ENCODE measurements at regions not wholly inside any gene's neighbourhood (a gene's known extent, or its start where the extent isn't known, plus 50 kb on each side); places are given as distances from the start of the nearest gene placed in this dataset.

DNA sequence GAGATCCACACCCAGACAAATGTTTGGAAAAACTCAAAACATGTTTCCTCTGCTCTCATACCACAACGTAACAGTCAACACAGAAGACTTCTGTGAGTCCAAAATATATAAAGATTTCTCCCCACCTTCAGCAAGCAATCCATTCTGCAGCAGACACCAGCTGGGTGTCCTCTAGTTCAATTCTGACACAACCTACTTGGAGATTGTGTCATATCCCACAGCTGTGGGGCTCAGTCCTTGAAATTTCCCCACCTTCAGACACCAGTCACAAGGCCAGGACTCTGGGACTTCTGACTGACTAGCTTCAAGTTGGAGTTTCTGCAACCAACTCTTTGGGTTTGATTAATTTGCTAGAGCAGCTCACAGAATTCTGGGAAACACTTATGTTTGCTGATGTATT is 244.8 kb upstream of the CDYL start:
- H3K27me3 ChIP-seq, result no peaks in the 10 kb centered on the region
- no peak for DNase-seq (ENCODE audit: low spot score)
- TF ChIP-seq, protein P1, sequence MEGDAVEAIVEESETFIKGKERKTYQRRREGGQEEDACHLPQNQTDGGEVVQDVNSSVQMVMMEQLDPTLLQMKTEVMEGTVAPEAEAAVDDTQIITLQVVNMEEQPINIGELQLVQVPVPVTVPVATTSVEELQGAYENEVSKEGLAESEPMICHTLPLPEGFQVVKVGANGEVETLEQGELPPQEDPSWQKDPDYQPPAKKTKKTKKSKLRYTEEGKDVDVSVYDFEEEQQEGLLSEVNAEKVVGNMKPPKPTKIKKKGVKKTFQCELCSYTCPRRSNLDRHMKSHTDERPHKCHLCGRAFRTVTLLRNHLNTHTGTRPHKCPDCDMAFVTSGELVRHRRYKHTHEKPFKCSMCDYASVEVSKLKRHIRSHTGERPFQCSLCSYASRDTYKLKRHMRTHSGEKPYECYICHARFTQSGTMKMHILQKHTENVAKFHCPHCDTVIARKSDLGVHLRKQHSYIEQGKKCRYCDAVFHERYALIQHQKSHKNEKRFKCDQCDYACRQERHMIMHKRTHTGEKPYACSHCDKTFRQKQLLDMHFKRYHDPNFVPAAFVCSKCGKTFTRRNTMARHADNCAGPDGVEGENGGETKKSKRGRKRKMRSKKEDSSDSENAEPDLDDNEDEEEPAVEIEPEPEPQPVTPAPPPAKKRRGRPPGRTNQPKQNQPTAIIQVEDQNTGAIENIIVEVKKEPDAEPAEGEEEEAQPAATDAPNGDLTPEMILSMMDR (IDR thresholded peaks at IDR 0.05), result no peak

DNA sequence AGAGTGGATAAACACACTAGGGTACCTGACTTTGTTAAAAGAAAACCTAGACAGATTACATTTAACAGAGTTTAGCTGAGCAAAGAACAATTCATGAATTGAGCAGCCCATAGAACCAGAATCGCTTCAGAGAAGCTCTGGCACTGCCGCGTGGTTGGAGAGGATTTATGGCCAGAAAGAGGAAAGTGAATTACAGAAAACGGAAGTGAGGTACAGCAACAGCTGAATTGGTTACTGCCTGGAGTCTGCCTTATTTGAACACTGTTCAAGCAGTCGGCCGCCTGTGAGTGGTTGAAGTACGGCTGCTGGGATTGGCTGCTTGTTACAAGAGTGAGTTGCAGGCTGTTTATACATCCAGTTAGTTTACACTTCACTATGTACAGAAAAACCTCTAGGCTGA is 253.8 kb upstream of the CDYL start:
- no peak overlapping the region for H3K27ac ChIP-seq
- no peaks in the 10 kb centered on the region for H3K9me3 ChIP-seq
- H3K4me3 ChIP-seq, result no peak overlapping the region
- DNase-seq (ENCODE audit: low spot score), result no peak
- no peaks in the 10 kb centered on the region for H3K27me3 ChIP-seq
- H3K4me1 ChIP-seq, result no peaks in the 10 kb centered on the region
- TF ChIP-seq, protein P1 (IDR thresholded peaks at IDR 0.05), result no peak
- no peaks in the 10 kb centered on the region for H3K36me3 ChIP-seq

More for the DNA sequence above, 244.8 kb upstream of the CDYL start:
- Histone ChIP-seq H3K4me3 (no peak overlapping the region), H3K4me1 (no peaks in the 10 kb centered on the region), H3K9me3 (peaks cover 0 to 14% of the 10 kb centered on the region in 2 donors), H3K27ac (no peak overlapping the region), H3K36me3 (no peaks in the 10 kb centered on the region)

DNA sequence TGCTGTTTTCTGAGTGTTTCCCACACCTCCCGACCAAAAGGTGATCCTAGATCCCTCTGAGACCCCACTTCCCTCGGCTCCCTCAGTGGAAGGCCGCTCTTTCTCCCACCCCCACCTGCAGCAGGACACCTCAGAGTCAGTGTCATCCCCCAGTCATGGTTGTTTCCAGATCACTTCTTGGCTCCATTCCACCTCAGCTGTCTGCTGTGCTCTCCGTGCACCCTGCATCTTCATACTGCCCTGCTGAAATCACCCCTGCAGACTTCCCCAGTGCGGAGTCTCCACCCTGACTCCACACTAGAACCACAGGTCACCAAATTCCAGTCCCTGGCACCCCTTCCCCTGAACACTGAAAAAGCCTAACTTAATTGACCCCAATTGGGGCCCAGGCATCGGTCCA is 255.1 kb upstream of the CDYL start:
- DNase-seq (ENCODE audit: low spot score), result no peak
- Histone ChIP-seq H3K36me3 (no peaks in the 10 kb centered on the region), H3K4me3 (no peak overlapping the region), H3K27me3 (no peaks in the 10 kb centered on the region), H3K4me1 (no peaks in the 10 kb centered on the region), H3K27ac (no peak overlapping the region), H3K9me3 (no peaks in the 10 kb centered on the region)
- TF ChIP-seq, protein P1 (IDR thresholded peaks at IDR 0.05), result no peak

DNA sequence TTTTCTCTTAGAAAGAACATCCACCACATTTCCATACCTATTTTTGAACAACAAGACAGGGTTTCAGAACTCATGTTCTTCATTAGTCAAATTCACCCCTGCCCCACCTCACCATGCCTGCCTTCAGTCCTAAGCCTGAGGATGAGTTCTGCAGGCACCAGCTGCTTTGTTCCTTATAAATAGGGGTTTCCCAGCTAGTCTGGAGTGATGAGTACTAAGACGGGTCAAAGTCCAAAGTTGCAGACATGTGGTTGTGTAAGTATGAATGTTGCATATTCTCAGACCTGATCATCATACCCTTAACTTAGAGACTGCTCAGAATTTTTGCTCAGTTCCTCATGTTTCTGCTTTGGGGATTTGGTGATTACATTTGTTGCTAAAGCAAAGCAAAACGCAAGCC is 257.7 kb upstream of the CDYL start:
- no peaks in the 10 kb centered on the region for H3K27me3 ChIP-seq
- no peak overlapping the region for H3K27ac ChIP-seq
- H3K9me3 ChIP-seq, result no peaks in the 10 kb centered on the region
- DNase-seq (ENCODE audit: low spot score), result no peak
- H3K4me1 ChIP-seq, result no peaks in the 10 kb centered on the region
- no peak overlapping the region for H3K4me3 ChIP-seq
- TF ChIP-seq, protein P1 (IDR thresholded peaks at IDR 0.05), result no peak
- no peaks in the 10 kb centered on the region for H3K36me3 ChIP-seq

DNA sequence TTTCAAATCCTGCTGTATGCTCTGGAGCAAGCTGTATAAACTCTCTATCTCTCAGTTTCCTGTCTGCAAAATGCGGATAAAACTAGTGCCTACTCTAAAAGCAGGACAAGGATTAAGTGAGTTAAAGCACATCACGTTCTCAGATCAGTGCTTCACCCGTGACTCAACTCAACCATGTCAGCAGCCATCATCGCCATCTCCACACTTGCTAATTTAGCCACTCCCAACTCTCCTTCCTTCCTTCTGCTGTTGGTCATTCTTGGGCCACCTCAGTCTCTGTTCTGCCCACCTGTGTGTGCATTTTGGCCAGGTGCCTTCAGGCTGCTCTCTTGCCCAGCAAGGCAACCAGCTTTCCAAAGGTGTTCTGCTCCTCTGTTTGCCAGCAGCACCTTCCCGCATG is 260.0 kb upstream of the CDYL start:
- H3K27me3 ChIP-seq, result no peaks in the 10 kb centered on the region
- no peak overlapping the region for H3K27ac ChIP-seq
- H3K4me1 ChIP-seq, result no peaks in the 10 kb centered on the region
- TF ChIP-seq, protein P1 (IDR thresholded peaks at IDR 0.05), result no peak
- no peak for DNase-seq (ENCODE audit: low spot score)
- H3K4me3 ChIP-seq, result no peak overlapping the region
- no peaks in the 10 kb centered on the region for H3K9me3 ChIP-seq
- no peaks in the 10 kb centered on the region for H3K36me3 ChIP-seq

DNA sequence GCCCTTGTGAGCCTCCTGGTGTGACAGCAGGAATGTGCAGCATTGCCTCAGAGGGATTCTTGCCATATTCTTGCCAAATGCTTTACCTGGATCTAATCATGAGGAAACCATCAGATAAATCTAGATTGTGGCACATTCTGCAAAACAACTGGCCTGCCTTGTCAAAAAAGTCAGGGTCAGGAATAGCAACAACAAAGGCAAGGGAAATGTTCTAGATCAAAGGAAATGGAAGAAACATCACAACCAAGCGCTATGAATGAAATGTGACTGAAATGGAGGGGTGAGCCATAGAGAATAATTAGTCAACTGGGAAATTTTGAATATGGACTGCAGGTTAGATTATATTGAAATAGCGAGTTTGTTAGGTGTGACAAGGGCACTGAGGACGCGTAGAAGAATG is 262.6 kb upstream of the CDYL start:
- no peaks in the 10 kb centered on the region for H3K9me3 ChIP-seq
- H3K4me3 ChIP-seq, result no peak overlapping the region
- TF ChIP-seq, protein P1 (IDR thresholded peaks at IDR 0.05), result no peak
- no peaks in the 10 kb centered on the region for H3K27me3 ChIP-seq
- H3K27ac ChIP-seq, result no peak overlapping the region
- H3K36me3 ChIP-seq, result no peaks in the 10 kb centered on the region
- DNase-seq (ENCODE audit: low spot score), result no peak
- H3K4me1 ChIP-seq, result no peaks in the 10 kb centered on the region

Measured in right atrium auricular region (tissue), 2 donors.